Fibroblast of mammary gland (primary cell): ENCODE measurements at regions not wholly inside any gene's neighbourhood (a gene's known extent, or its start where the extent isn't known, plus 50 kb on each side); places are given as distances from the start of the nearest gene placed in this dataset.

Experiments used
- DNase-seq: peaks from one replicate; pipeline ENCODE4 v3.0.0-alpha.2; 2010; ENCODE audit warnings: low read depth
- H3K4me3 ChIP-seq: 2 replicates; pipeline ENCODE4 v1.5.1; 2011; ENCODE audit warnings: low read depth, mild to moderate bottlenecking, low read length, moderate library complexity; ENCODE audit not compliant: control insufficient read depth
- CTCF ChIP-seq: conservative IDR thresholded peaks from 2 replicates; pipeline ENCODE4 v1.5.1; 2011; ENCODE audit warnings: low read depth, low read length, inconsistent platforms; ENCODE audit not compliant: control insufficient read depth, insufficient read depth

- DNase-seq: no peak
- H3K4me3 ChIP-seq: no peak overlapping the region
These were observed 130.6 kb upstream of the MDM1 start for GRCh38 chr12:68462803-68463202.

GRCh38 chr12:68465227-68465626 lies 133.1 kb upstream of the MDM1 start:
- H3K4me3 ChIP-seq: no peak overlapping the region
- no peak for DNase-seq
- no peak for TF ChIP-seq CTCF

More at GRCh38 chr12:68462803-68463202, 130.6 kb upstream of the MDM1 start:
- TF ChIP-seq CTCF: no peak

- no peak for TF ChIP-seq CTCF
- DNase-seq: no peak
- no peak overlapping the region for H3K4me3 ChIP-seq
These were observed 135.4 kb upstream of the MDM1 start for GRCh38 chr12:68467514-68467913.

GRCh38 chr12:68468036-68468435 lies 135.9 kb upstream of the MDM1 start:
- no peak for TF ChIP-seq CTCF
- DNase-seq: no peak
- H3K4me3 ChIP-seq: no peak overlapping the region

GRCh38 chr12:68469113-68469512 lies 137.0 kb upstream of the MDM1 start:
- no peak for TF ChIP-seq CTCF
- no peak for DNase-seq
- no peak overlapping the region for H3K4me3 ChIP-seq

GRCh38 chr12:68470664-68471328 lies 138.6 kb upstream of the MDM1 start:
- no peak for TF ChIP-seq CTCF
- DNase-seq: no peak
- no peak overlapping the region for H3K4me3 ChIP-seq

- DNase-seq: no peak
- no peak overlapping the region for H3K4me3 ChIP-seq
- TF ChIP-seq CTCF: no peak
These were observed 136.1 kb upstream of the RAP1B start for GRCh38 chr12:68474467-68475204.
